Stimulated activated memory B cell treated with anti-CD40 and anti-IgM and Interleukin-4, amounts not matched to agents 10 μg/mL and 1 μg/mL and 100 μg/mL, for 72 hours (primary cell): ENCODE measurements at regions not wholly inside any gene's neighbourhood (a gene's known extent, or its start where the extent isn't known, plus 50 kb on each side); places are given as distances from the start of the nearest gene placed in this dataset.
A peak's percentile ranks its signal among the peaks of the same experiment; 100 is the strongest.

Source experiments
- ATAC-seq: fragments of 150-1000 bp; cut with Tn5 transposase; 2 replicates; pipeline ENCODE4 v1.10.0; 2021
- H3K27ac Mint-ChIP-seq: one replicate; pipeline ENCODE4 v1.8.0; 2022; ENCODE audit warnings: mild to moderate bottlenecking, mixed read lengths
- H3K27me3 Mint-ChIP-seq: one replicate; pipeline ENCODE4 v1.8.0; 2022; ENCODE audit warnings: mixed read lengths
- H3K36me3 Mint-ChIP-seq: one replicate; pipeline ENCODE4 v1.8.0; 2022; ENCODE audit warnings: mixed read lengths
- H3K4me1 Mint-ChIP-seq: one replicate; pipeline ENCODE4 v1.8.0; 2022; ENCODE audit warnings: mixed read lengths
- H3K4me3 Mint-ChIP-seq: one replicate; pipeline ENCODE4 v1.8.0; 2022; ENCODE audit warnings: mild to moderate bottlenecking, moderate library complexity, mixed read lengths
- H3K9me3 Mint-ChIP-seq: one replicate; pipeline ENCODE4 v1.8.0; 2022; ENCODE audit warnings: mixed read lengths

DNA sequence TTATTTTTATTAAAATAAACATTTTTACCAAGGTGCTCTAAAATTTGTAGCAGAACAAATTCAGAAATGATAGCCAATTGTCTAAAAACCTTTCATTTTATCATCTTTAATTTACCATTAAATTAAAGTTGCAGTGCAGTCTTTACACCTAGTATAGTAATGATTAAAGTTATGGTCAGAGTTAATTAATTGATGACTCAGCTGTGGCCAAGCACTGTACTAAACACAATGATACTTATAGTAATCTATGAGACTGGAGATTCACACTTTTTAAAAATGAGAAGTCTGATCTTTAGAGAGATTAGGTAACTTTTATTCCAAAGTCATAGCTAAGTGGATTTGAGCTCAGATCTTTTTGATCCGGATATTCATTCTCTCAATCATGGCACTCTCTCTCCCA is 621.1 kb upstream of the MEF2C start:
- Mint-ChIP-seq H3K36me3 (no peaks in the 10 kb centered on the region), H3K27ac (no peak overlapping the region), H3K4me1 (no peaks in the 10 kb centered on the region), H3K27me3 (no peaks in the 10 kb centered on the region), H3K4me3 (no peak overlapping the region), H3K9me3 (no peaks in the 10 kb centered on the region)
- no peak for ATAC-seq

DNA sequence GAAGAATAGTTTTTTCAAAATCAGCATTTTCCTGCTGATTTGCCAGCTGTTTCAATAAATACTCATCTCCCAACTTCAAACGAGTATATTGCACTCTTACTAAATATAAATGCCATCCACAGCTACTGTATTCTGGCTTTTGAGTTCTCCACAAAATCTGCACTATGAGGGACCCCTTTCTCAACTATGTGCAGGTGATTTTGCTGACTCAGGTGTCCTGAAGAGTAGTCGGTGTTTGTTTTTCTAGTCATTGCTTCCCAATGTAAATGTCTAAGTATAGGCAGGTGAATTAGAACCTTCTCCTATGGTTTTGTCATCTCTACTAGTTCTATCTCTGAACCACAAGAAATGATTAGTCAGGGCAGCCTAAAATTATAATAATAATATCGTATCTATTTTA is 616.8 kb upstream of the MEF2C start:
- H3K36me3 Mint-ChIP-seq, result no peaks in the 10 kb centered on the region
- H3K4me1 Mint-ChIP-seq, result no peaks in the 10 kb centered on the region
- no peak overlapping the region for H3K27ac Mint-ChIP-seq
- no peaks in the 10 kb centered on the region for H3K9me3 Mint-ChIP-seq
- no peak for ATAC-seq
- H3K4me3 Mint-ChIP-seq, result no peak overlapping the region
- H3K27me3 Mint-ChIP-seq, result no peaks in the 10 kb centered on the region

DNA sequence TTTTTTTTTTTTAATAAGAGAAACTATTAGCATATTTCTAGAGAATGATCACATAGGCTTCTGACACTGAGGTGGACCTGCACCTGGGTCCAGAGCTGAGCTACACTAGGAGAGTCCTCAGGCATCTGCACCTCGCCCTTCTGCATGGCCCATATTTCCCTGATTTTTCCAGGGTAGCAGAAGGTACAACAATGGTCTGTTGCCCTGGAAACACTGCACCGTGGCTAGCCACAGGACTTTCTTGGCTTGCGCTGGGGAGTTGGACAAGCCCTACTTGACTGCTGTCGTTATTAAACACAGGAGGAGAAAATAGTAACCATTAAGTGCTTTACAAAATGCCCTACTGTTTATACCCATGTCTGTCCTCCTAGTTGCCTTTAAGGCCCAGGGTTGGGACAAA is 615.7 kb upstream of the MEF2C start:
- Mint-ChIP-seq H3K4me3 (no peak overlapping the region), H3K27me3 (no peaks in the 10 kb centered on the region), H3K36me3 (no peaks in the 10 kb centered on the region), H3K4me1 (no peaks in the 10 kb centered on the region), H3K9me3 (no peaks in the 10 kb centered on the region), H3K27ac (no peak overlapping the region)
- ATAC-seq, result peak; percentile 21

DNA sequence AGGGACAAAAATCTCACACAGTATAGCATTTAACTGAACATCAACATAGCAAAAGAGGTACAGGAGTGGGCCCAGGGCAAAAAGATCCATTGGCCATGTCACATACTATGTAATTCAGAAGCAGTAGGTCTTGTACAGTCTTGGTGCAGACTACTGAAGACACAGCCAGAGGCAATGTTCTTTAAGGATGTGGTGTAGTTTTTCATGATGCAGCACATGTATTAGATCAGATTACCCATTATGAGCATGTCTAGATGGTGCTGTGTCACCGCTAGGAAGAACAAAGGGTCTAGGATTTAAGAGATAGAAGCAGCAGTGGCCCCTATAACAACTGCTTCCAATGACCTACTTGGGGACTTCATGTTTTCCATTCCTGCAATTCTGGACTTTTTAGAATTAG is 610.4 kb upstream of the MEF2C start:
- Mint-ChIP-seq H3K4me3 (no peak overlapping the region), H3K4me1 (no peaks in the 10 kb centered on the region), H3K27me3 (no peaks in the 10 kb centered on the region), H3K27ac (no peak overlapping the region), H3K36me3 (no peaks in the 10 kb centered on the region), H3K9me3 (no peaks in the 10 kb centered on the region)
- ATAC-seq, result no peak

DNA sequence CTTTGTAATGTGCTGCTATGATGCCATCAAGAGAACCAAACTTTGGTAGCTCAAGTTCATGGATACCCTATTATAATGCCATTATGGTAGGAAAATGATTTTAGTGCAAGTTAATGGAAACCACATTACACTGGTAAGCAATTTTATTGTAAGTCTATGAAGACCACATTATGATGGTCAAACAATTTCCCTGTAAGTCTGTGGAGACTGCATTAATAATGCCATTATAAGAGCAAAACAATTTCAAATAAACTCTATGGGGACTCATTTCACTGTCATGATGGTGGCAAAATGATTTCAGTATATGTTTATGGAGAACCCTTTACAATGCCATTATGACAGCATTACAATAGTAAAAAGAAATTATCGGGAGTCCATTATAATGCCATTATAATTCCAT is 602.0 kb upstream of the MEF2C start:
- Mint-ChIP-seq H3K4me3 (no peak overlapping the region), H3K27me3 (no peaks in the 10 kb centered on the region), H3K9me3 (no peaks in the 10 kb centered on the region), H3K4me1 (no peaks in the 10 kb centered on the region), H3K27ac (no peak overlapping the region), H3K36me3 (no peaks in the 10 kb centered on the region)
- ATAC-seq, result no peak

DNA sequence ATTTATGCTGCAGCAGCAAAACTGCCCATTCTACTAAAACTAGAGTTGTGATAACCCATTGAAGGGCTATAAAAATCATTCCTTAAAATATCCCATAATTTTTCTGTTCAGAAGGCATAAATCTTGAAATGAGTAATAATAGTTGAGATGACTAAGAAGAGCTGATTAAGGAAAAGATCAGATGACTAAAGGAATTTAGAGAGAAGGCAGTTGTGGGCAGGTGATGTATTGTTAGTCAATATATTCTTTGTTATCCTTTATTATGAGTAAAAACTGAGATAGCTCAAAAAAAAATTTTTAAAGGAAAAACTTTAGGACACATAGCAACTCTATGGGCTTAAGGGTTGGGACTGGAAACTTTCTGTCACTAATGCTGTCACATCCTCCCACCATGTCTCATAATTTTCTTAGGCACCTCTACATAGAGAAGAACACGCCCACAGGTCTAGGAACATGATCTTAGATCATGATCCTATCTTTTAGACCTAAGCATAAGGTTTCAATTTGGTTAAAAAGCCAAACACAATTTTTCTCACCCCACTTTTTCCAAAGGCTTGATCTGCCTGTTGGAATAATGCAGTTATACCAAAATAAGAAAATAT is 597.5 kb upstream of the MEF2C start:
- Mint-ChIP-seq H3K27me3 (no peaks in the 10 kb centered on the region), H3K36me3 (no peaks in the 10 kb centered on the region), H3K4me3 (no peak overlapping the region), H3K9me3 (peaks cover 2% of the 10 kb centered on the region), H3K4me1 (no peaks in the 10 kb centered on the region), H3K27ac (peak overlapping the region; percentile 40)
- ATAC-seq, result no peak

DNA sequence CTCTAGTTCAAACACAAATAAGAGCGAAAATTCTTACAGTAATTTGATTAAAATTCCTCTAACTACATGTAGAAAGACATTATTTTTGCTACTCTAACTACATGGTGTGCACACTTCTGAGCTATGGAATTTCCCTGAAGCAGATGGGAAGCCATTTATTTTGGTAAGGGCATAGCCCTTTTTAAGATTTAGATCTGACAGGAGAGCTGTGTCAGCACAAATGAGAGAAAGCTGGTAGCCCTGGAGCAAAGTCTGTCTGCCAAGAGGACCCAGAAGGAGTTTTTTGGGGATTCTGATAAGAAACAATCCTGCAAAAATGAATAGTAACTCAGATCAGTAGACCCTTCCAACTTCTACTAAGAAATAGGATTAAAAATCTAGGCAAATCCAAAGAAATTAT is 595.9 kb upstream of the MEF2C start:
- Mint-ChIP-seq H3K27me3 (no peaks in the 10 kb centered on the region), H3K36me3 (no peaks in the 10 kb centered on the region), H3K4me1 (no peaks in the 10 kb centered on the region), H3K27ac (no peak overlapping the region), H3K4me3 (no peak overlapping the region), H3K9me3 (peaks cover 2% of the 10 kb centered on the region)
- ATAC-seq, result no peak

DNA sequence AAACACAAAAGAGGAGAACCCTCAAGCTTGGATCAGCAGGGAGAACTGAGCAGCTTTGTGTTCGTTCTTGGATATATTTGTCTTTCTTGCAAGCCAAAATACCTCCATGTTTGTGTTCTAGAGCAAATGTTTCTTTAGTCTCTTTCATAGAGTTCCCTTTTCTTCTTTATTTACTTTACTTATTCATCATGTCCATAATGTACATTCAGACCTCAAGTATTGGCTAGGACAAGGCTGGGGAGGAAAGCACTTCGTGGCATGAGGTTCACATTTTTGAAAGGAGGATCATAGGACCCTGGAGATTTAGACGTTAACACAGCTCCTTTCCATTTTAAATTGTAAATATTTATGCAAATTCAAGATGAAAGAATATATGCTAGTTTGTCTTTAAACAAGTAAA is 590.2 kb upstream of the MEF2C start:
- Mint-ChIP-seq H3K27ac (no peak overlapping the region), H3K27me3 (no peaks in the 10 kb centered on the region), H3K9me3 (peaks cover 6% of the 10 kb centered on the region), H3K4me3 (no peak overlapping the region), H3K4me1 (peaks cover 4% of the 10 kb centered on the region), H3K36me3 (no peaks in the 10 kb centered on the region)
- ATAC-seq, result no peak

DNA sequence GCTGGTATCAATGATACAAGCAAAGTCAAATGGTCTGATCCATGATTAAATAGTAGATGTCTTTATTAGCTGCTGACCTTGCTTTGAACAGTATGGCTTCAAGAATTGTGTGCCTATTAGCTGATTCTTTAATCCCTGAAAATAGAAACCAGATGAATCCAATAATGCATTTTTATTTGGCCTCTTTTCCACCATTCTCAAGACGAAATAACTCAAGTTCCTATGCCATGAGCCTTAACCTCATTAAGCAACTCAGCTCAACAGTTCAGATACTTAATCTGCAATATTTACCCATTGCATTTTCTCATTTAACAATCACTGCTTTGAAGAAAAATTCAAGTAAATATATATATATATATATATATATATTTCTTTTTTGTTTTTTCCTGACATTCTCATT is 588.6 kb upstream of the MEF2C start:
- H3K36me3 Mint-ChIP-seq, result no peaks in the 10 kb centered on the region
- ATAC-seq, result no peak
- H3K4me1 Mint-ChIP-seq, result peaks cover 4% of the 10 kb centered on the region
- no peaks in the 10 kb centered on the region for H3K27me3 Mint-ChIP-seq
- no peak overlapping the region for H3K27ac Mint-ChIP-seq
- H3K4me3 Mint-ChIP-seq, result no peak overlapping the region
- peaks cover 3% of the 10 kb centered on the region for H3K9me3 Mint-ChIP-seq

DNA sequence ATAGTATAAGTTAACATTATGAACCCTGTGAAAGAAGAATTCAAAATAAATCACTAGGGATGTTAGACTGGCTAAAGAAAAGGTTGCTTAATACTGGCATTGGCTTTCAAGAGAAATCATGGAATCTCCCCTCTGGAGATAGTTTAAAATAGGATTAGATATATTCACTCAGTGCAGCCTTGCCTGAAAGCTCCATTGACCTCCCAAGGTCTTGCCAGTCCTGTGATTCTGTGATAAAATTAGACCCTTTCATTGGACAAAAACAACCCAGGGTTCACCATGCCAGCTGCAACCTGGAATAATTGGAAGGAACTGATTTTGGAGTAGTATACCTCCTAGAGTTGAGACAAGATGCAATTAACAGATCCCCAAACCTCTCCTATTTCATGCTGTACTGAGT is 588.1 kb upstream of the MEF2C start:
- no peak for ATAC-seq
- no peak overlapping the region for H3K27ac Mint-ChIP-seq
- H3K4me1 Mint-ChIP-seq, result peaks cover 4% of the 10 kb centered on the region
- H3K9me3 Mint-ChIP-seq, result peaks cover 3% of the 10 kb centered on the region
- no peaks in the 10 kb centered on the region for H3K27me3 Mint-ChIP-seq
- no peak overlapping the region for H3K4me3 Mint-ChIP-seq
- H3K36me3 Mint-ChIP-seq, result no peaks in the 10 kb centered on the region

DNA sequence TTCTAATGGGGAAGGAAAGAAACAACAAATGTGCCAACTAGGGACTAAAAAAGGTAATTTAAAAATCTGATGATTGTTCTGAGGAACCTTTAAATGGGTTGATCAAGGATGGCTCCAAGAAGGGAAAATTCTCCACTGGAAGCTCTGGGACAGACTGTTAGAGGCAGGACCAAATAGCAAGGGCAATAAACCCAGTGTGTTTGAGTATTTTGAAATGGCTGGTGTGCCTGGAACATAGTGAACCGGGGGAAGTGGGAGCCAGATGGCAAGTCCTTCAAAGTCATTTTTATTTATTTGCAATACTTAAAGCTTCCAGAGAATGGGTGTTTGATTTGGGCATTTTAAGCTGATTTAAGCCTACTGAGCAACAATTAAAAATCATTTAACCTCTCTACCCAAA is 587.7 kb upstream of the MEF2C start:
- no peaks in the 10 kb centered on the region for H3K27me3 Mint-ChIP-seq
- no peak for ATAC-seq
- peaks cover 3% of the 10 kb centered on the region for H3K9me3 Mint-ChIP-seq
- H3K4me3 Mint-ChIP-seq, result no peak overlapping the region
- no peak overlapping the region for H3K27ac Mint-ChIP-seq
- H3K36me3 Mint-ChIP-seq, result no peaks in the 10 kb centered on the region
- peaks cover 4% of the 10 kb centered on the region for H3K4me1 Mint-ChIP-seq

DNA sequence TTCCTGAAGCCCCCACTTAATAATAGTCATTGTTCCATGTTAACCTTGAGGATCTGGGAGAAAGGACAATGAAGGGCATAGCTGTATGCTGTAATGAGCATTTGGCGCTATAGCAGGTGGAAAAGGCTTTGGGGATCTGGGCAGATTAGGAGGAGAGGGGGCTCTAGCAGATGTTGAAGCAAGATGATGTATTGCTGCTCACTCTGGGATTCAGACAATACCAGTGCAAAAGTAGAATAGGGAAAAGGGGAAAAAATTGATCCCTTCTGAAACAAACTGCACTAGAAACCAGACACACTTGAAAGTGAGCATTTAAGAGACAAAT is 575.3 kb upstream of the MEF2C start:
- no peak for ATAC-seq
- Mint-ChIP-seq H3K36me3 (peaks cover 5% of the 10 kb centered on the region), H3K9me3 (peaks cover 3% of the 10 kb centered on the region), H3K27ac (peak overlapping the region; percentile 70), H3K4me1 (peaks cover 21% of the 10 kb centered on the region), H3K4me3 (no peak overlapping the region), H3K27me3 (no peaks in the 10 kb centered on the region)

DNA sequence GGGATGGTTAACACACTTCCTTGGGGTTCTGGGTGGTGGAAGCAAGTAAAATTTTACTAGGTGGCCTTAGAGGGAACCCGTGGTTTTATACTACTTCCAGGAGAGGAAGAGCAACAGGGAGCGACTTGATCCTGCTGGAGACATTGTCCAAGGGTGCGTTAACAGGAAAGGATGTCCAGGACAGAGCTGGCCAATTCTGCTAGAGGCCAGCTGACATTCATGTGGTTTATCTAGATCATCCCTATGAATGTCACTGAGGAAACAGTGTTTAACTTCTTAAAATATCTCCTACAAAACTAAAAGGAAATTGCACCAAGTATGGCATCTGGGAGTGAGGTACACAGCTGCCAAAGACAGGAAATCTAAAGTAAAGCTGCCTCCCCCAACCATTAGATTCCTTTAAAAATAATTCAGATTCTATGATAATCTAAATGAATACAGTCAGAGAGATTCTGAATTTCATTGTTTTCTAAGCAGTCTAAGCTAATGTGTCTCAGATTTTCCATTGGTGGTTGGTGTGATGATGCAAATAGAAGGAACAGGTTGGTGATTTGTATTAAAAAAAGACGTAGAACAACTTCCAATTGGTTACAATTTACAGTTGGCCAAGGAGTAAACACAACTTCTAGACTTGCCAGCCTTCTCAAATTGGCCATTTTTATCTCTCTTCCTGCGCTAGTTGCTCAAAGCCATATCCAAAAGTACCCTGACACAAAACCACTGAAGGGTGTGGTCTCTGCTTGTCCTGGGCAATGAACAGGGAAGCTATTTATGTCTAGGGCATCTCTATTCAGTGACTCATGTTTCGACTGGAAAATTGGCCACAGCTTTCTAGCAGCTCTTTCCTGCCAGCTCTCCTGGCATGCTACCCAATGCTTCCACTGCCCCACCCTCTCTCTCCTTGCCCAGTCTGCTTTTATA is 574.7 kb upstream of the MEF2C start:
- no peak overlapping the region for H3K4me3 Mint-ChIP-seq
- no peak for ATAC-seq

DNA sequence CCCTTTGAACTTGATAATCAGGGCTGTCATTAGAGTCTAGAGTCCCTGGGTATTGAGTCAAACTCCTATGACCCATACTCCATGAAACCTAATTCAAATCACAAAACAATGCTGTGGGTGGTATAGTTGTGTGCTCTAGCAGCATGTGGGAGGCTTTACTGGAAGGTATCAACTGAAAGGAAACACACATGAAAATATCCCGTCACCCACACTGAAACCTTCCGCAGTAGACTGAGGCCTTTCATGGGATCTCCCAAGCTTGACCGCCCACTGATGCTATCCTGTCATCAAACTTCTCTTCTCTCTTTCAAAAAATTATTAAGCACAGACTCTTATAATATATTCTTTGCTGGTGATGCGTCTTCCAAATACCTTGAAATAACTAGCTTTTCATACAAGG is 569.1 kb upstream of the MEF2C start:
- Mint-ChIP-seq H3K4me3 (no peak overlapping the region), H3K27ac (peak overlapping the region; percentile 66), H3K27me3 (no peaks in the 10 kb centered on the region), H3K4me1 (peaks cover 10% of the 10 kb centered on the region), H3K36me3 (peaks cover 5% of the 10 kb centered on the region), H3K9me3 (peaks cover 3% of the 10 kb centered on the region)
- ATAC-seq, result no peak

More for the DNA sequence above, 574.7 kb upstream of the MEF2C start:
- peaks cover 5% of the 10 kb centered on the region for H3K36me3 Mint-ChIP-seq
- no peaks in the 10 kb centered on the region for H3K27me3 Mint-ChIP-seq
- peak overlapping the region; percentile 70 for H3K27ac Mint-ChIP-seq
- peaks cover 3% of the 10 kb centered on the region for H3K9me3 Mint-ChIP-seq
- H3K4me1 Mint-ChIP-seq, result peaks cover 21% of the 10 kb centered on the region

DNA sequence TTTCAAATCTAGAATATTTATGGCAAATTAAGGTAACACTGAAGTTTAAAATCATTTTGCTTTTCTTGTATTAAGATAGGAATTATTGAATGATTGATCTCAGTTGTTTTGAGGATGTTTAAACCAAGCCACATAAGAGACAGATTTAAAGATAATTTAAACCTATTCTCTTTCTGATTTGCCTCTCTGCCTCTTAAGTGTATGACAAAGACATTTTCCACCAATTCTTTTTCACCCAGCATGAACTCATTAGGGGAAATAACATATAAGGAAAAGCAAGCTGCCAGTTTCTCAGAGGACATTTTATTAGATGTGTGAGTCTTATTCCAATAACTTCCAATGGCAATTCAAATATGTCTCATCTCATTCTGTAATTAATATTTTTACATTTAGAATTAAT is 568.3 kb upstream of the MEF2C start:
- ATAC-seq, result no peak
- Mint-ChIP-seq H3K9me3 (peaks cover 3% of the 10 kb centered on the region), H3K36me3 (peaks cover 5% of the 10 kb centered on the region), H3K27ac (no peak overlapping the region), H3K4me3 (no peak overlapping the region), H3K4me1 (peaks cover 6% of the 10 kb centered on the region), H3K27me3 (no peaks in the 10 kb centered on the region)

DNA sequence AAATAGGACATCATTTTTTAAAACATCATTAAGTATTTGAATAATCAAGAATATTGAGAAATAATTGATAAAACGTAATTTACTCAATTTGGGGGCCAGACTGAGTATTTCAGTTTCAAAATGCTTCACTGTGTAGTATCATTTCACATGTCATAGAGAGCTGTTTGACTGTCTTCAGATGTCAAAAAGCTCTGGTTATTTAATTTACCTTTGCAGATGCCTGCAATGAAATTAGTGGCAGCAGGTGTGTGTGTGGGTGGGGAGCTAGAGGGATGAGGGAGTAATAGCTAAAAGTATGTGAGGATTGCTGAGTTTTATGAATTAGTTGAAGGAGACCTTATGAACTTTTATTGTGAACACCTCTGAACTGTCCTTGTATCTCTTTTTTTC is 567.2 kb upstream of the MEF2C start:
- no peak for ATAC-seq
- peaks cover 12% of the 10 kb centered on the region for H3K4me1 Mint-ChIP-seq
- peaks cover 3% of the 10 kb centered on the region for H3K9me3 Mint-ChIP-seq
- H3K4me3 Mint-ChIP-seq, result no peak overlapping the region
- no peaks in the 10 kb centered on the region for H3K27me3 Mint-ChIP-seq
- H3K36me3 Mint-ChIP-seq, result peaks cover 4% of the 10 kb centered on the region
- H3K27ac Mint-ChIP-seq, result peak overlapping the region; percentile 56
